PFSK-1 (cell line): ENCODE measurements at regions not wholly inside any gene's neighbourhood (a gene's known extent, or its start where the extent isn't known, plus 50 kb on each side); places are given as distances from the start of the nearest gene placed in this dataset.

Experiments used
- FOXP2 ChIP-seq: optimal IDR thresholded peaks from 2 replicates; pipeline ENCODE3; 2011; ENCODE audit warnings: borderline replicate concordance, control low read depth, inconsistent platforms; ENCODE audit not compliant: insufficient read depth; ENCODE audit errors: extremely low read length, extremely low read depth
- POLR2AphosphoS5 ChIP-seq: IDR thresholded peaks from 2 replicates; pipeline ENCODE4 v1.6.1; 2012; ENCODE audit warnings: low read depth, mild to moderate bottlenecking, control low read depth, low read length, moderate library complexity
- SIN3A ChIP-seq: IDR thresholded peaks from 2 replicates; pipeline ENCODE4 v1.6.1; 2012; ENCODE audit warnings: mild to moderate bottlenecking, low read length, moderate library complexity, borderline replicate concordance; ENCODE audit not compliant: insufficient read depth
- TAF1 ChIP-seq: IDR thresholded peaks from 2 replicates; pipeline ENCODE4 v1.6.1; 2012; ENCODE audit warnings: low read length, control low read depth, borderline replicate concordance; ENCODE audit not compliant: insufficient read depth
- TF ChIP-seq, protein P1 (sequence below), 2 experiments: IDR thresholded peaks; 2 replicates each; pipeline versions ENCODE4 v1.6.1 to v1.8.0; 2011 to 2012; ENCODE audit warnings: low read depth in 2 of 2, low read length in 2 of 2, control low read depth in 1 of 2, inconsistent platforms in 1 of 2, mild to moderate bottlenecking in 1 of 2, moderate library complexity in 1 of 2; ENCODE audit not compliant: insufficient read depth in 1 of 2

DNA sequence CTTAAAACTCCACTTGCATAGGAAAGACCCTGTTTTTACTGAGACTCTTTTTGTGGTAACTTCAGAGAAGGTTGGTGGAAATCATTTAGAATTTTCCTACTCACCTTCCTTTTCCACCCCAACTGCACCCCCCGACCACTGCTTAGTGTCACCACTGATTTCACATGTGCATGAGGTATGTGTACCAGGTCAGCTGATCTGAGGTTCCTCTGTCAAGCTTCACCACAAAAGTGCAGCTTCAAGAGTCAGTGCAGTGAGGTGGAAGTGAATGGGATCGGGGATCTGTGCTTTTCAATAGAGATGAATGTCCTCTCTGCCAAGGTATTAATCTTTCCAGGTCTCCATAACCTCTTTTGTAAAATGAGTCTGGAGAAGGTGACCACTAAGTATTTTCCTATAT is 260.5 kb upstream of the WWC1 start:
- TF ChIP-seq, protein P1, sequence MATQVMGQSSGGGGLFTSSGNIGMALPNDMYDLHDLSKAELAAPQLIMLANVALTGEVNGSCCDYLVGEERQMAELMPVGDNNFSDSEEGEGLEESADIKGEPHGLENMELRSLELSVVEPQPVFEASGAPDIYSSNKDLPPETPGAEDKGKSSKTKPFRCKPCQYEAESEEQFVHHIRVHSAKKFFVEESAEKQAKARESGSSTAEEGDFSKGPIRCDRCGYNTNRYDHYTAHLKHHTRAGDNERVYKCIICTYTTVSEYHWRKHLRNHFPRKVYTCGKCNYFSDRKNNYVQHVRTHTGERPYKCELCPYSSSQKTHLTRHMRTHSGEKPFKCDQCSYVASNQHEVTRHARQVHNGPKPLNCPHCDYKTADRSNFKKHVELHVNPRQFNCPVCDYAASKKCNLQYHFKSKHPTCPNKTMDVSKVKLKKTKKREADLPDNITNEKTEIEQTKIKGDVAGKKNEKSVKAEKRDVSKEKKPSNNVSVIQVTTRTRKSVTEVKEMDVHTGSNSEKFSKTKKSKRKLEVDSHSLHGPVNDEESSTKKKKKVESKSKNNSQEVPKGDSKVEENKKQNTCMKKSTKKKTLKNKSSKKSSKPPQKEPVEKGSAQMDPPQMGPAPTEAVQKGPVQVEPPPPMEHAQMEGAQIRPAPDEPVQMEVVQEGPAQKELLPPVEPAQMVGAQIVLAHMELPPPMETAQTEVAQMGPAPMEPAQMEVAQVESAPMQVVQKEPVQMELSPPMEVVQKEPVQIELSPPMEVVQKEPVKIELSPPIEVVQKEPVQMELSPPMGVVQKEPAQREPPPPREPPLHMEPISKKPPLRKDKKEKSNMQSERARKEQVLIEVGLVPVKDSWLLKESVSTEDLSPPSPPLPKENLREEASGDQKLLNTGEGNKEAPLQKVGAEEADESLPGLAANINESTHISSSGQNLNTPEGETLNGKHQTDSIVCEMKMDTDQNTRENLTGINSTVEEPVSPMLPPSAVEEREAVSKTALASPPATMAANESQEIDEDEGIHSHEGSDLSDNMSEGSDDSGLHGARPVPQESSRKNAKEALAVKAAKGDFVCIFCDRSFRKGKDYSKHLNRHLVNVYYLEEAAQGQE (IDR thresholded peaks at IDR 0.05; ENCODE audit: insufficient read depth in 1 of 2, low read depth in 2 of 2, low read length in 2 of 2) = no peak
- TF ChIP-seq FOXP2 (no peak), TAF1 (no peak), SIN3A (no peak), POLR2AphosphoS5 (no peak)

GRCh38 chr5:168031614-168032013 is 259.8 kb upstream of the WWC1 start:
- TF ChIP-seq, protein P1 (IDR thresholded peaks at IDR 0.05; ENCODE audit: insufficient read depth in 1 of 2, low read depth in 2 of 2, low read length in 2 of 2) = no peak
- TF ChIP-seq POLR2AphosphoS5 = no peak

DNA sequence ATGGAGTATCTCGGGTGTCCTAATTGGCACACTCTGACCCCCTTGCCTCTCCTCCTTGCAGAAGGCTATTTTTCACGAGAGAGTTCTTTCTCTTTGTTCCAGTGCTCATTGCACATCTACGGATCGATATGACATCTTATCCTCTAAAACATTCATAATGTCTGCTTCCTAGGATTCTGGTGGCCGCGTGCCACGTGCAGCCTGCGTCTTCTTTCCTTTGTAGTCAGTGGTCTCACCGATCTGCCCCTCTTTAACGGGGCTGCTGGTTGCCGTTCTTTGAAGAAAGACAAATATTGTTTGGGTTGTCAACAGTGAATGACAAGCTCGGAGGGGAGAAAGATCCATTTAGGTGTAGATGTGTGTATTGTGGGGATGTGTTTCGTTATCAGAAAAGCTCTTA is 252.4 kb upstream of the WWC1 start:
- TF ChIP-seq FOXP2 (no peak), POLR2AphosphoS5 (no peak), TAF1 (no peak), SIN3A (no peak)
- TF ChIP-seq, protein P1 (IDR thresholded peaks at IDR 0.05; ENCODE audit: insufficient read depth in 1 of 2, low read depth in 2 of 2, low read length in 2 of 2) = no peak

DNA sequence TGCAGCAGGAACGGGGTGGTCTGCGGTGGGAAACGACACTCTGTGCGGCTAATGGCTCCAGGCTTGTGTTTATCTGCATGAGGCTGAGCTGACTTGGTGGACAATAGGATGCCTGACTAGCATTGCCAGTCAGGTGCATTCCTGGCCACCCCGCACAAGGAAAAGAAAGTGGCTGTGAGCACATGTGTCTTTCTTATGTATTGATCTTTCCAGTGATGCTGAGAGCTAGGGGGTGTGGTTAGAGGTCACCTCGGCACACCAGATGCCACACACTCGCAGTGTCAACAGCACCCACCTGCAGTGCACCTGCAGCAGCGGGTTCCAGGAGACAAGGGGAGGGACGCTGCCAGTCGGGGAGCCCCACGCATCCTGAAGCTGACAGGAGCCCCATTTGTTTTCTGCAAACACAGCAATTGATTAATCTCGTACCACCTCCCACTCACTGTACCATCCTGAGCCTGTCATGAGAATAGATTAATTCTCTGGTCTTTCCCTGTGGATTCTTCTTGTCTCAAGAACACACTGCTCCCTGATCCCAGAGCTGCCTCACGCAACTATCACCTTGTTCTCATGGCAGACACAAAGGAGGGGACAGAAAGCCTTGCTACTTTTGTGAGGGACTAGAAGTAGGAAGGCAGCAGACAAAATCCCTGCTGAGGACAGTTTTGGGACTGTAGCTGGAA is 251.7 kb upstream of the WWC1 start:
- no peak for TF ChIP-seq FOXP2
- TF ChIP-seq, protein P1 (IDR thresholded peaks at IDR 0.05; ENCODE audit: insufficient read depth in 1 of 2, low read depth in 2 of 2, low read length in 2 of 2) = no peak
- TF ChIP-seq SIN3A = no peak
- TF ChIP-seq POLR2AphosphoS5 = no peak
- no peak for TF ChIP-seq TAF1

DNA sequence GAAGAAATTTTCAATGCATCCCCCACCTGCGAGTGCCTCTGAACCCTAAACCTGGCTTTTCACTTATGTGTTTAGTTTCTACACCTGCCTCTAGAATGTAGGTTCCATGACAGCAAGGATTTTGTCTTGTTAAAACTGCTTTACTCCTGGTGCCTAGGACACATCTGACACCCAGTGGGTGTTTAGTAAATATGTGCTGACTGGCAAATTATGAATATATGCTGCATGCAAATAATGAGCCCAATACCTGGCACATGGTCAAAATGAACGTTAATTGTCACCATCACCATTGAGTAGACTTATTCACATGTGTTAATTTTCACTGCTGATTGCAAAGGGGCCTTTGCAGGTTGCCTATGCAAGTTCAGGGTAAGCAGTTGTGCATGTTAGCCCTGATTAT is 249.9 kb upstream of the WWC1 start:
- TF ChIP-seq SIN3A (no peak), FOXP2 (no peak), TAF1 (no peak), POLR2AphosphoS5 (no peak)
- TF ChIP-seq, protein P1 (IDR thresholded peaks at IDR 0.05; ENCODE audit: insufficient read depth in 1 of 2, low read depth in 2 of 2, low read length in 2 of 2) = no peak
